Ishikawa (cell line): ENCODE measurements at regions not wholly inside any gene's neighbourhood (a gene's known extent, or its start where the extent isn't known, plus 50 kb on each side); places are given as distances from the start of the nearest gene placed in this dataset.

ENCODE experiments used
- CEBPB ChIP-seq: IDR thresholded peaks from 2 replicates; pipeline ENCODE4 v1.6.1; 2012
- CREB1 ChIP-seq: IDR thresholded peaks from 2 replicates; pipeline ENCODE4 v1.6.1; 2012; ENCODE audit warnings: low read depth
- EGR1 ChIP-seq: IDR thresholded peaks from 2 replicates; pipeline ENCODE4 v1.6.1; 2012
- EP300 ChIP-seq: IDR thresholded peaks from 2 replicates; pipeline ENCODE4 v1.6.1; 2012; ENCODE audit warnings: borderline replicate concordance
- FOXM1 ChIP-seq: IDR thresholded peaks from 2 replicates; pipeline ENCODE4 v1.6.1; 2012; ENCODE audit warnings: low read depth, borderline replicate concordance
- NFIC ChIP-seq: IDR thresholded peaks from 2 replicates; pipeline ENCODE4 v1.6.1; 2012
- TAF1 ChIP-seq: IDR thresholded peaks from 2 replicates; pipeline ENCODE4 v1.6.1; 2012; ENCODE audit warnings: low read depth, mild to moderate bottlenecking
- TCF12 ChIP-seq: IDR thresholded peaks from 2 replicates; pipeline ENCODE4 v1.6.1; 2012; ENCODE audit warnings: low read depth
- TEAD4 ChIP-seq: IDR thresholded peaks from 2 replicates; pipeline ENCODE4 v1.6.1; 2012
- USF1 ChIP-seq: IDR thresholded peaks from 2 replicates; pipeline ENCODE4 v1.6.1; 2012
- YY1 ChIP-seq: IDR thresholded peaks from 2 replicates; pipeline ENCODE4 v1.6.1; 2012; ENCODE audit warnings: low read depth
- ZBTB7A ChIP-seq: IDR thresholded peaks from 2 replicates; pipeline ENCODE4 v1.6.1; 2012; ENCODE audit warnings: low read depth
- TF ChIP-seq, protein P1 (sequence below): IDR thresholded peaks from 2 replicates; pipeline ENCODE4 v1.6.1; 2012
- TF ChIP-seq, protein P2 (sequence below): IDR thresholded peaks from 2 replicates; pipeline ENCODE4 v1.6.1; 2012; ENCODE audit warnings: low read depth, mild to moderate bottlenecking

DNA sequence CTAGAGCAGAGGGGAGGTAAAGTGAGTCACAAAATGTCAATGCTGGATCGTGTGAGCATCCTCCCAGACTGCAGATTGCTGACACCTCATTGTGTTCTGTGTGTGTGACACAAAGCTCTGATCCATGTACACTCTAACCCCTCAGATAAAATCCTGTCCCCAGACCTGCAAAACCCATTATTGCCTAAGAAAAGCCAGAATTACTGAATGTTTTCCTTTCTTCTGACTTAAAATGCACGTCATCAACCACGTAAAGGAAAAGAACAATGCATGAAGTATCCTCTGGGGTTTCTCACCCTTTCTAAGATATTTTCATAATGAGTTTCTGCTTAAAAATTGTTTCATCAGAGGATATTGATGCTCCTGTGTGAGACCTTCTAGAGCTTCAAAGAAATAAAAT lies 218.0 kb upstream of the PREP start:
- no peak for TF ChIP-seq TEAD4
- TF ChIP-seq EGR1: no peak
- TF ChIP-seq ZBTB7A: no peak
- TF ChIP-seq TCF12: no peak
- TF ChIP-seq NFIC: no peak
- TF ChIP-seq, protein P1, sequence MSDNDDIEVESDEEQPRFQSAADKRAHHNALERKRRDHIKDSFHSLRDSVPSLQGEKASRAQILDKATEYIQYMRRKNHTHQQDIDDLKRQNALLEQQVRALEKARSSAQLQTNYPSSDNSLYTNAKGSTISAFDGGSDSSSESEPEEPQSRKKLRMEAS: no peak
- no peak for TF ChIP-seq FOXM1
- TF ChIP-seq, protein P2, sequence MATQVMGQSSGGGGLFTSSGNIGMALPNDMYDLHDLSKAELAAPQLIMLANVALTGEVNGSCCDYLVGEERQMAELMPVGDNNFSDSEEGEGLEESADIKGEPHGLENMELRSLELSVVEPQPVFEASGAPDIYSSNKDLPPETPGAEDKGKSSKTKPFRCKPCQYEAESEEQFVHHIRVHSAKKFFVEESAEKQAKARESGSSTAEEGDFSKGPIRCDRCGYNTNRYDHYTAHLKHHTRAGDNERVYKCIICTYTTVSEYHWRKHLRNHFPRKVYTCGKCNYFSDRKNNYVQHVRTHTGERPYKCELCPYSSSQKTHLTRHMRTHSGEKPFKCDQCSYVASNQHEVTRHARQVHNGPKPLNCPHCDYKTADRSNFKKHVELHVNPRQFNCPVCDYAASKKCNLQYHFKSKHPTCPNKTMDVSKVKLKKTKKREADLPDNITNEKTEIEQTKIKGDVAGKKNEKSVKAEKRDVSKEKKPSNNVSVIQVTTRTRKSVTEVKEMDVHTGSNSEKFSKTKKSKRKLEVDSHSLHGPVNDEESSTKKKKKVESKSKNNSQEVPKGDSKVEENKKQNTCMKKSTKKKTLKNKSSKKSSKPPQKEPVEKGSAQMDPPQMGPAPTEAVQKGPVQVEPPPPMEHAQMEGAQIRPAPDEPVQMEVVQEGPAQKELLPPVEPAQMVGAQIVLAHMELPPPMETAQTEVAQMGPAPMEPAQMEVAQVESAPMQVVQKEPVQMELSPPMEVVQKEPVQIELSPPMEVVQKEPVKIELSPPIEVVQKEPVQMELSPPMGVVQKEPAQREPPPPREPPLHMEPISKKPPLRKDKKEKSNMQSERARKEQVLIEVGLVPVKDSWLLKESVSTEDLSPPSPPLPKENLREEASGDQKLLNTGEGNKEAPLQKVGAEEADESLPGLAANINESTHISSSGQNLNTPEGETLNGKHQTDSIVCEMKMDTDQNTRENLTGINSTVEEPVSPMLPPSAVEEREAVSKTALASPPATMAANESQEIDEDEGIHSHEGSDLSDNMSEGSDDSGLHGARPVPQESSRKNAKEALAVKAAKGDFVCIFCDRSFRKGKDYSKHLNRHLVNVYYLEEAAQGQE: no peak
- no peak for TF ChIP-seq TAF1
- TF ChIP-seq CREB1: no peak
- TF ChIP-seq USF1: no peak
- no peak for TF ChIP-seq EP300
- no peak for TF ChIP-seq CEBPB

GRCh38 chr6:105619971-105620741 lies 217.3 kb upstream of the PREP start:
- TF ChIP-seq CEBPB: no peak
- TF ChIP-seq, protein P2: no peak
- no peak for TF ChIP-seq YY1
- no peak for TF ChIP-seq TEAD4
- no peak for TF ChIP-seq ZBTB7A

- no peak for TF ChIP-seq CEBPB
- TF ChIP-seq, protein P1: no peak
- no peak for TF ChIP-seq CREB1
Measured at GRCh38 chr6:105618247-105618646, 215.4 kb upstream of the PREP start.

GRCh38 chr6:105616521-105616920 lies 213.6 kb upstream of the PREP start:
- TF ChIP-seq FOXM1 (no peak), NFIC (no peak), EP300 (no peak), EGR1 (no peak), TAF1 (no peak), CEBPB (no peak), ZBTB7A (no peak), CREB1 (no peak), YY1 (no peak)
- TF ChIP-seq, protein P2: no peak
- TF ChIP-seq, protein P1: no peak

GRCh38 chr6:105611606-105612005 lies 208.7 kb upstream of the PREP start:
- no peak for TF ChIP-seq ZBTB7A
- TF ChIP-seq TEAD4: no peak
- no peak for TF ChIP-seq EP300
- no peak for TF ChIP-seq CEBPB
